GM12878 (cell line): ENCODE measurements at regions not wholly inside any gene's neighbourhood (a gene's known extent, or its start where the extent isn't known, plus 50 kb on each side); places are given as distances from the start of the nearest gene placed in this dataset.

Source experiments
- ATF2 ChIP-seq: IDR thresholded peaks from 2 replicates; pipeline ENCODE4 v1.6.1; 2012; ENCODE audit warnings: low read length, inconsistent platforms
- ATF3 ChIP-seq: IDR thresholded peaks from 2 replicates; pipeline ENCODE4 v1.6.1; 2011; ENCODE audit warnings: low read depth, mild to moderate bottlenecking, low read length, moderate library complexity, borderline replicate concordance; ENCODE audit errors: extremely low read depth
- ATF7 ChIP-seq: fragments of 450-650 bp; IDR thresholded peaks from 2 replicates; pipeline ENCODE4 v1.6.1; 2016; ENCODE audit warnings: low read depth, mild to moderate bottlenecking
- BCL3 ChIP-seq: IDR thresholded peaks from 2 replicates; pipeline ENCODE4 v1.6.1; 2011; ENCODE audit warnings: borderline replicate concordance, low read depth, mild to moderate bottlenecking, moderate library complexity, low read length; ENCODE audit not compliant: insufficient read depth, poor library complexity, severe bottlenecking
- BHLHE40 ChIP-seq, 2 experiments: fragments of 450-650 bp in 1 of 2; IDR thresholded peaks; 2 replicates each; pipeline ENCODE4 v1.6.1; 2011 to 2017; ENCODE audit warnings: low read depth in 2 of 2, borderline replicate concordance in 1 of 2, improper control_type of control experiment in 1 of 2, low read length in 1 of 2, mild to moderate bottlenecking in 1 of 2
- EED ChIP-seq: sonication (generic); IDR thresholded peaks from 2 replicates; pipeline ENCODE4 v1.6.1; 2016; ENCODE audit warnings: antibody characterized with exemption, low read depth
- EP300 ChIP-seq, 2 experiments: fragments of 150-350 bp in 1 of 2; IDR thresholded peaks; 2 replicates each; pipeline ENCODE4 v1.6.1; 2011 to 2012; ENCODE audit warnings: low read depth in 2 of 2, low read length in 2 of 2, borderline replicate concordance in 1 of 2, improper control_type of control experiment in 1 of 2, inconsistent platforms in 1 of 2; ENCODE audit not compliant: control insufficient read depth in 1 of 2
- KAT2A ChIP-seq: conservative IDR thresholded peaks from 2 replicates; pipeline ENCODE4 v1.6.1; 2011; ENCODE audit warnings: low read depth, low read length; ENCODE audit not compliant: control insufficient read depth
- KDM1A ChIP-seq: fragments of 200-600 bp; sonication (generic); IDR thresholded peaks from 2 replicates; pipeline ENCODE4 v1.6.1; 2016; ENCODE audit warnings: borderline replicate concordance
- MTA2 ChIP-seq: fragments of 450-650 bp; IDR thresholded peaks from 2 replicates; pipeline ENCODE4 v1.6.1; 2016; ENCODE audit warnings: low read depth, mild to moderate bottlenecking, moderate library complexity
- NFIC ChIP-seq: IDR thresholded peaks from 2 replicates; pipeline ENCODE4 v1.6.1; 2012; ENCODE audit warnings: low read depth, mild to moderate bottlenecking, inconsistent platforms, low read length, moderate library complexity
- NFYB ChIP-seq: IDR thresholded peaks from 2 replicates; pipeline ENCODE4 v1.6.1; 2011; ENCODE audit warnings: low read depth, mild to moderate bottlenecking, low read length, improper control_type of control experiment, moderate library complexity; ENCODE audit not compliant: insufficient read depth
- PKNOX1 ChIP-seq: fragments of 450-650 bp; IDR thresholded peaks from 2 replicates; pipeline ENCODE4 v1.6.1; 2016; ENCODE audit warnings: mild to moderate bottlenecking
- RFX5 ChIP-seq: IDR thresholded peaks from 2 replicates; pipeline ENCODE4 v1.6.1; 2011; ENCODE audit warnings: low read depth, low read length, improper control_type of control experiment
- SMC3 ChIP-seq: IDR thresholded peaks from 2 replicates; pipeline ENCODE4 v1.6.1; 2011; ENCODE audit warnings: low read length, improper control_type of control experiment, borderline replicate concordance
- SRF ChIP-seq, 2 experiments: IDR thresholded peaks; 2 replicates each; pipeline ENCODE4 v1.6.1; 2011; ENCODE audit warnings: low read depth in 2 of 2, low read length in 2 of 2, mild to moderate bottlenecking in 1 of 2, moderate library complexity in 1 of 2
- TARDBP ChIP-seq: IDR thresholded peaks from 2 replicates; pipeline ENCODE4 v1.6.1; 2016; ENCODE audit warnings: borderline replicate concordance
- YY1 ChIP-seq: IDR thresholded peaks from 2 replicates; pipeline ENCODE4 v1.6.1; 2011; ENCODE audit warnings: low read depth, mild to moderate bottlenecking, low read length
- ZBTB40 ChIP-seq: fragments of 450-650 bp; IDR thresholded peaks from 2 replicates; pipeline ENCODE4 v1.6.1; 2016; ENCODE audit warnings: mild to moderate bottlenecking, moderate library complexity, borderline replicate concordance
- ZNF384 ChIP-seq: IDR thresholded peaks from 2 replicates; pipeline ENCODE4 v1.6.1; 2012; ENCODE audit warnings: low read depth, mild to moderate bottlenecking, low read length, improper control_type of control experiment, borderline replicate concordance

- TF ChIP-seq NFIC = peak; percentile 41; the same call in 1 of the 2 replicates
- TF ChIP-seq ZNF384 = no peak
- no peak for TF ChIP-seq PKNOX1
- no peak for TF ChIP-seq MTA2
- peak in 1 of 2 experiments; percentile 24; a peak in 1 of 4 replicates for TF ChIP-seq BHLHE40 (IDR thresholded peaks at IDR 0.05; ENCODE audit: borderline replicate concordance in 1 of 2, low read depth in 2 of 2, low read length in 1 of 2)
- TF ChIP-seq EED = no peak
- peak; percentile 38; the same call in 1 of the 2 replicates for TF ChIP-seq ATF2
- TF ChIP-seq ATF7 = 0 out of 2 replicates have a peak, but pooled peaks have one; percentile 17
- TF ChIP-seq YY1 = no peak
- TF ChIP-seq EP300 (IDR thresholded peaks at IDR 0.05; ENCODE audit: borderline replicate concordance in 1 of 2, control insufficient read depth in 1 of 2, low read depth in 2 of 2, low read length in 2 of 2) = no peak
- TF ChIP-seq KAT2A = no peak
- TF ChIP-seq ZBTB40 = no peak
- TF ChIP-seq ATF3 = no peak
- no peak for TF ChIP-seq SRF (IDR thresholded peaks at IDR 0.05; ENCODE audit: low read depth in 2 of 2, low read length in 2 of 2)
- TF ChIP-seq BCL3 = no peak
- no peak for TF ChIP-seq TARDBP
- TF ChIP-seq RFX5 = no peak
- TF ChIP-seq NFYB = no peak
- no peak for TF ChIP-seq SMC3
- TF ChIP-seq KDM1A = no peak
These were observed 61.1 kb upstream of the SLC22A16 start (continued) for GRCh38 chr6:110537208-110538123.
